GM12872 (cell line): ENCODE measurements at regions not wholly inside any gene's neighbourhood (a gene's known extent, or its start where the extent isn't known, plus 50 kb on each side); places are given as distances from the start of the nearest gene placed in this dataset.

Source experiments
- CTCF ChIP-seq: IDR thresholded peaks from 3 replicates; pipeline ENCODE4 v1.5.1; 2011; ENCODE audit warnings: low read depth, mild to moderate bottlenecking, low read length, moderate library complexity; ENCODE audit not compliant: insufficient read depth

GRCh38 chr18:57953883-57954282 lies 90.1 kb upstream of the NEDD4L start:
- TF ChIP-seq CTCF = no peak

GRCh38 chr18:57951999-57952774 lies 91.8 kb upstream of the NEDD4L start:
- no peak for TF ChIP-seq CTCF

GRCh38 chr18:57951117-57951796 lies 92.8 kb upstream of the NEDD4L start:
- no peak for TF ChIP-seq CTCF

- no peak for TF ChIP-seq CTCF
These were observed 93.5 kb upstream of the NEDD4L start for GRCh38 chr18:57950542-57950941.

- no peak for TF ChIP-seq CTCF
These were observed 96.9 kb upstream of the NEDD4L start for GRCh38 chr18:57947117-57947516.

- no peak for TF ChIP-seq CTCF
These were observed 100.3 kb upstream of the NEDD4L start for GRCh38 chr18:57943723-57944122.

- no peak for TF ChIP-seq CTCF
These were observed 101.5 kb upstream of the NEDD4L start for GRCh38 chr18:57942493-57942892.
